GM23338 (cell line): ENCODE measurements at regions not wholly inside any gene's neighbourhood (a gene's known extent, or its start where the extent isn't known, plus 50 kb on each side); places are given as distances from the start of the nearest gene placed in this dataset.

Source experiments
- ATAC-seq: fragments of 200-7000 bp; cut with Tn5 transposase; 3 replicates; pipeline ENCODE4 v1.9.1; 2020
- DNase-seq: peaks from one replicate; pipeline ENCODE4 v3.0.0-alpha.2; 2015; ENCODE audit warnings: low spot score
- H2AFZ ChIP-seq: fragments of 200-600 bp; sonication (generic); 2 replicates; pipeline ENCODE4 v1.8.0; 2016; ENCODE audit warnings: antibody characterized with exemption, mild to moderate bottlenecking, moderate library complexity
- H3F3A ChIP-seq: fragments of 200-600 bp; sonication (generic); replicated peaks from 2 replicates; pipeline ENCODE4 v1.8.0; 2017; ENCODE audit warnings: antibody characterized with exemption, mixed run types, low read depth
- H3K27ac ChIP-seq: fragments of 200-600 bp; sonication (generic); 2 replicates; pipeline ENCODE4 v1.6.1; 2016; ENCODE audit warnings: low read depth
- H3K27me3 ChIP-seq: fragments of 200-600 bp; sonication (generic); 2 replicates; pipeline ENCODE4 v1.8.0; 2016; ENCODE audit warnings: mild to moderate bottlenecking, mixed run types, moderate library complexity; ENCODE audit not compliant: insufficient read depth
- H3K36me3 ChIP-seq: fragments of 200-600 bp; sonication (generic); 2 replicates; pipeline ENCODE4 v1.8.0; 2016; ENCODE audit warnings: mild to moderate bottlenecking; ENCODE audit not compliant: insufficient read depth
- H3K4me1 ChIP-seq: fragments of 200-600 bp; sonication (generic); 2 replicates; pipeline ENCODE4 v1.8.0; 2016; ENCODE audit warnings: mild to moderate bottlenecking, moderate library complexity; ENCODE audit not compliant: insufficient read depth
- H3K4me2 ChIP-seq: fragments of 200-600 bp; sonication (generic); 2 replicates; pipeline ENCODE4 v1.7.1; 2017; ENCODE audit warnings: mixed run types
- H3K4me3 ChIP-seq: fragments of 200-600 bp; sonication (generic); 2 replicates; pipeline ENCODE4 v1.6.1; 2016; ENCODE audit warnings: mixed run types
- H3K79me2 ChIP-seq: fragments of 200-600 bp; sonication (generic); replicated peaks from 2 replicates; pipeline ENCODE4 v1.8.0; 2017; ENCODE audit warnings: mild to moderate bottlenecking; ENCODE audit not compliant: insufficient read depth
- H3K9me2 ChIP-seq: fragments of 200-600 bp; sonication (generic); 2 replicates; pipeline ENCODE4 v1.8.0; 2017; ENCODE audit not compliant: insufficient read depth
- H4K20me1 ChIP-seq: fragments of 200-600 bp; sonication (generic); replicated peaks from 2 replicates; pipeline ENCODE4 v1.8.0; 2017; ENCODE audit warnings: mild to moderate bottlenecking; ENCODE audit not compliant: insufficient read depth
- H3K27ac Mint-ChIP-seq: 2 replicates; pipeline ENCODE4 v1.8.0; 2020; ENCODE audit warnings: inconsistent platforms, mild to moderate bottlenecking, moderate library complexity, mixed read lengths
- H3K27me3 Mint-ChIP-seq: 3 replicates; pipeline ENCODE4 v1.8.0; 2022; ENCODE audit warnings: low read depth, mild to moderate bottlenecking, moderate library complexity, mixed read lengths, inconsistent platforms; ENCODE audit not compliant: insufficient read depth, poor library complexity
- H3K36me3 Mint-ChIP-seq: 3 replicates; pipeline ENCODE4 v1.8.0; 2021; ENCODE audit warnings: low read depth, mild to moderate bottlenecking, inconsistent platforms, moderate library complexity, mixed read lengths
- H3K4me1 Mint-ChIP-seq: 3 replicates; pipeline ENCODE4 v1.8.0; 2020; ENCODE audit warnings: mild to moderate bottlenecking, inconsistent platforms, mixed read lengths
- H3K4me3 Mint-ChIP-seq: 3 replicates; pipeline ENCODE4 v1.8.0; 2021; ENCODE audit warnings: moderate library complexity, mild to moderate bottlenecking, inconsistent platforms, mixed read lengths
- H3K9me3 Mint-ChIP-seq: 3 replicates; pipeline ENCODE4 v1.8.0; 2020; ENCODE audit warnings: moderate library complexity, mild to moderate bottlenecking, inconsistent platforms, mixed read lengths
- CREB1 ChIP-seq: fragments of 250-450 bp; sonication (Bioruptor Pico); IDR thresholded peaks from 2 replicates; pipeline ENCODE4 v1.5.0; 2020; ENCODE audit warnings: low read depth, mild to moderate bottlenecking, moderate library complexity
- EZH2 ChIP-seq: fragments of 200-600 bp; sonication (generic); IDR thresholded peaks from one replicate; pipeline ENCODE4 v1.8.0; 2017; ENCODE audit warnings: antibody characterized with exemption, mild to moderate bottlenecking, low read depth; ENCODE audit not compliant: unreplicated experiment
- EZH2phosphoT487 ChIP-seq: fragments of 200-600 bp; sonication (generic); IDR thresholded peaks from one replicate; pipeline ENCODE4 v1.8.1; 2018; ENCODE audit warnings: antibody characterized with exemption; ENCODE audit not compliant: unreplicated experiment
- JUNB ChIP-seq: IDR thresholded peaks from one replicate; pipeline ENCODE4 v1.6.1; 2016; ENCODE audit warnings: antibody characterized with exemption; ENCODE audit not compliant: unreplicated experiment
- NANOG ChIP-seq: IDR thresholded peaks from 2 replicates; pipeline ENCODE4 v1.6.1; 2016; ENCODE audit warnings: antibody characterized with exemption, borderline replicate concordance
- POLR2AphosphoS5 ChIP-seq: IDR thresholded peaks from 2 replicates; pipeline ENCODE4 v1.6.1; 2016; ENCODE audit warnings: antibody characterized with exemption, low read depth
- REST ChIP-seq: IDR thresholded peaks from one replicate; pipeline ENCODE4 v1.6.1; 2018; ENCODE audit warnings: antibody characterized with exemption; ENCODE audit not compliant: unreplicated experiment
- STAT1 ChIP-seq: IDR thresholded peaks from one replicate; pipeline ENCODE4 v1.6.1; 2016; ENCODE audit warnings: antibody characterized with exemption; ENCODE audit not compliant: unreplicated experiment
- ZNF114 ChIP-seq: fragments of 250-450 bp; sonication (Bioruptor Pico); IDR thresholded peaks from 2 replicates; pipeline ENCODE4 v1.5.0; 2020; ENCODE audit warnings: mild to moderate bottlenecking, moderate library complexity
- ZNF331 ChIP-seq: fragments of 250-450 bp; sonication (Bioruptor Pico); IDR thresholded peaks from 2 replicates; pipeline ENCODE4 v1.5.0; 2020; ENCODE audit warnings: low read depth, mild to moderate bottlenecking, moderate library complexity
- ZNF462 ChIP-seq: fragments of 250-450 bp; sonication (Bioruptor Pico); IDR thresholded peaks from 2 replicates; pipeline ENCODE4 v1.5.0; 2020; ENCODE audit warnings: mild to moderate bottlenecking, moderate library complexity
- TF ChIP-seq, protein P1 (sequence below): IDR thresholded peaks from 2 replicates; pipeline ENCODE4 v1.6.1; 2016; ENCODE audit warnings: antibody characterized with exemption
- TF ChIP-seq, protein P2 (sequence below), 2 experiments: fragments of 200-600 bp in 1 of 2; sonication (generic) in 1 of 2; conservative IDR thresholded peaks; 2 replicates each; pipeline versions ENCODE4 v1.5.1 to v1.6.1; 2016 to 2017; ENCODE audit warnings: antibody characterized with exemption in 2 of 2, low read depth in 2 of 2, mild to moderate bottlenecking in 2 of 2, moderate library complexity in 1 of 2

DNA sequence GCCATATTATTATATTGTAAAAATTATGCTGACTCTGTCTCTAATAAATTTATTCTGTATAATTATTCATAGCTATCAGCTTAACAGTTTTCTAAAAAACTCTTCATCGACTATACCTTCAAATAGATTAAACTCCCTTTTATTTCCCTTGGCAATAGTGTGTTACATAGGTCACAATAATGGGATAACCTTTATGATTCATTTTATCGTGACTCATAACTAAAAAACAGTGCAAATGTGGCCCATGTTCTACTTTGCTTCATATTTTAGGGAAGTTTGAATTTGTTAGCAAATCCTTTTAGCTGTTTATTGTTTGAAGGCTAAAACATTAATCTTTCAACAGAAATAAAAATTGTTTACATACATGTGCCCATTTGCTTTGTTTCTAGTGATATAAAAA, 783.2 kb upstream of the CDH2 start:
- no peaks in the 10 kb centered on the region for H3K27me3 ChIP-seq
- no peaks in the 10 kb centered on the region for H3K27me3 Mint-ChIP-seq
- peaks cover 9% of the 10 kb centered on the region for H3K4me1 ChIP-seq
- H3K9me2 ChIP-seq, result no peaks in the 10 kb centered on the region
- H3K36me3 ChIP-seq, result no peaks in the 10 kb centered on the region
- H2AFZ ChIP-seq, result no peak overlapping the region
- no peaks in the 10 kb centered on the region for H3K9me3 Mint-ChIP-seq
- H3K36me3 Mint-ChIP-seq, result no peaks in the 10 kb centered on the region
- H3K4me3 Mint-ChIP-seq, result no peak overlapping the region
- no peak overlapping the region for H3K27ac Mint-ChIP-seq
- no peak for ATAC-seq
- peaks cover 7% of the 10 kb centered on the region; the same call in 2 of the 3 replicates for H3K4me1 Mint-ChIP-seq
- no peak overlapping the region for H3K4me2 ChIP-seq
- TF ChIP-seq NANOG (no peak), EZH2phosphoT487 (no peak), ZNF114 (CRISPR knock-in tag) (no peak), EZH2 (no peak), ZNF331 (CRISPR knock-in tag) (no peak), POLR2AphosphoS5 (no peak), ZNF462 (CRISPR knock-in tag) (no peak), REST (no peak), JUNB (no peak), CREB1 (no peak), STAT1 (no peak)
- TF ChIP-seq, protein P1, sequence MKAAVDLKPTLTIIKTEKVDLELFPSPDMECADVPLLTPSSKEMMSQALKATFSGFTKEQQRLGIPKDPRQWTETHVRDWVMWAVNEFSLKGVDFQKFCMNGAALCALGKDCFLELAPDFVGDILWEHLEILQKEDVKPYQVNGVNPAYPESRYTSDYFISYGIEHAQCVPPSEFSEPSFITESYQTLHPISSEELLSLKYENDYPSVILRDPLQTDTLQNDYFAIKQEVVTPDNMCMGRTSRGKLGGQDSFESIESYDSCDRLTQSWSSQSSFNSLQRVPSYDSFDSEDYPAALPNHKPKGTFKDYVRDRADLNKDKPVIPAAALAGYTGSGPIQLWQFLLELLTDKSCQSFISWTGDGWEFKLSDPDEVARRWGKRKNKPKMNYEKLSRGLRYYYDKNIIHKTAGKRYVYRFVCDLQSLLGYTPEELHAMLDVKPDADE, result no peak
- TF ChIP-seq, protein P2, sequence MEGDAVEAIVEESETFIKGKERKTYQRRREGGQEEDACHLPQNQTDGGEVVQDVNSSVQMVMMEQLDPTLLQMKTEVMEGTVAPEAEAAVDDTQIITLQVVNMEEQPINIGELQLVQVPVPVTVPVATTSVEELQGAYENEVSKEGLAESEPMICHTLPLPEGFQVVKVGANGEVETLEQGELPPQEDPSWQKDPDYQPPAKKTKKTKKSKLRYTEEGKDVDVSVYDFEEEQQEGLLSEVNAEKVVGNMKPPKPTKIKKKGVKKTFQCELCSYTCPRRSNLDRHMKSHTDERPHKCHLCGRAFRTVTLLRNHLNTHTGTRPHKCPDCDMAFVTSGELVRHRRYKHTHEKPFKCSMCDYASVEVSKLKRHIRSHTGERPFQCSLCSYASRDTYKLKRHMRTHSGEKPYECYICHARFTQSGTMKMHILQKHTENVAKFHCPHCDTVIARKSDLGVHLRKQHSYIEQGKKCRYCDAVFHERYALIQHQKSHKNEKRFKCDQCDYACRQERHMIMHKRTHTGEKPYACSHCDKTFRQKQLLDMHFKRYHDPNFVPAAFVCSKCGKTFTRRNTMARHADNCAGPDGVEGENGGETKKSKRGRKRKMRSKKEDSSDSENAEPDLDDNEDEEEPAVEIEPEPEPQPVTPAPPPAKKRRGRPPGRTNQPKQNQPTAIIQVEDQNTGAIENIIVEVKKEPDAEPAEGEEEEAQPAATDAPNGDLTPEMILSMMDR (conservative IDR thresholded peaks at IDR 0.05; ENCODE audit: low read depth in 2 of 2), result no peak
- no peak overlapping the region for H3K4me3 ChIP-seq
- no peaks in the 10 kb centered on the region for H3F3A ChIP-seq
- DNase-seq, result no peak
- no peaks in the 10 kb centered on the region for H3K79me2 ChIP-seq
- no peak overlapping the region for H3K27ac ChIP-seq
- H4K20me1 ChIP-seq, result no peaks in the 10 kb centered on the region
